DND-41 (cell line): ENCODE measurements at regions not wholly inside any gene's neighbourhood (a gene's known extent, or its start where the extent isn't known, plus 50 kb on each side); places are given as distances from the start of the nearest gene placed in this dataset.

Experiments
- EZH2 ChIP-seq: IDR thresholded peaks from 3 replicates; pipeline ENCODE4 v1.6.1; 2012; ENCODE audit warnings: borderline replicate concordance, low read depth, mild to moderate bottlenecking, moderate library complexity, low read length, inconsistent platforms; ENCODE audit not compliant: severe bottlenecking
- TF ChIP-seq, protein P1 (sequence below): IDR thresholded peaks from 2 replicates; pipeline ENCODE4 v1.5.1; 2012; ENCODE audit warnings: borderline replicate concordance, low read length, moderate library complexity, mild to moderate bottlenecking; ENCODE audit not compliant: poor library complexity, severe bottlenecking; ENCODE audit errors: extremely low read depth

DNA sequence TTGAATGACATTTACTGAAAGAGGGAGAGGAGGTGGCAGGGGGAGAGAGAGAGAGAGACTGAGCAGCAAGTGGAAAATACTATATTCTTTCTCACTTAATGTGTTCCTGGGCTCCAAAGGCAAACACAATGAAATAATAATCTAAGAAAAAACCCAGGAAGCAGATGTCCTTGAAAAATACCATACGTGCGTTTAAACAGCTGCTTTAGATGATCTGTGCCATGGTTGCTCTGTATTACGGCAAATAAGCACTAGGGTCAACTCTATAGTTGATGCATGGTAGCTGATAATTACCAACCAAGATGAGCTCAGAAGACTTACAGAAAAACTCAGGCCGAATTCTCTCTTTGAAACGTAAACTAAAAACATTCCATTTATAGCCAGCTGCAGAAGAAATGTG lies 410.3 kb upstream of the TBL1XR1 start:
- TF ChIP-seq, protein P1, sequence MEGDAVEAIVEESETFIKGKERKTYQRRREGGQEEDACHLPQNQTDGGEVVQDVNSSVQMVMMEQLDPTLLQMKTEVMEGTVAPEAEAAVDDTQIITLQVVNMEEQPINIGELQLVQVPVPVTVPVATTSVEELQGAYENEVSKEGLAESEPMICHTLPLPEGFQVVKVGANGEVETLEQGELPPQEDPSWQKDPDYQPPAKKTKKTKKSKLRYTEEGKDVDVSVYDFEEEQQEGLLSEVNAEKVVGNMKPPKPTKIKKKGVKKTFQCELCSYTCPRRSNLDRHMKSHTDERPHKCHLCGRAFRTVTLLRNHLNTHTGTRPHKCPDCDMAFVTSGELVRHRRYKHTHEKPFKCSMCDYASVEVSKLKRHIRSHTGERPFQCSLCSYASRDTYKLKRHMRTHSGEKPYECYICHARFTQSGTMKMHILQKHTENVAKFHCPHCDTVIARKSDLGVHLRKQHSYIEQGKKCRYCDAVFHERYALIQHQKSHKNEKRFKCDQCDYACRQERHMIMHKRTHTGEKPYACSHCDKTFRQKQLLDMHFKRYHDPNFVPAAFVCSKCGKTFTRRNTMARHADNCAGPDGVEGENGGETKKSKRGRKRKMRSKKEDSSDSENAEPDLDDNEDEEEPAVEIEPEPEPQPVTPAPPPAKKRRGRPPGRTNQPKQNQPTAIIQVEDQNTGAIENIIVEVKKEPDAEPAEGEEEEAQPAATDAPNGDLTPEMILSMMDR, result no peak
- TF ChIP-seq EZH2, result no peak
